Adrenal gland (tissue), 9 donors: ENCODE measurements at regions not wholly inside any gene's neighbourhood (a gene's known extent, or its start where the extent isn't known, plus 50 kb on each side); places are given as distances from the start of the nearest gene placed in this dataset.

Experiments
- DNase-seq, 7 donors: peaks; one replicate each; pipeline ENCODE4 v3.0.0-alpha.2; 2019 to 2020
- H3K27ac ChIP-seq, 5 donors: fragments of 200-600 bp; sonication (generic) in 4 of 5; 1 replicate in 3 of 5; 2 replicates in 2 of 5; pipeline versions ENCODE4 v1.5.1 to v1.8.0; 2016 to 2020; ENCODE audit warnings: mild to moderate bottlenecking in 1 of 5
- H3K27me3 ChIP-seq: fragments of 200-600 bp; 2 replicates; pipeline ENCODE4 v1.8.0; 2021
- H3K36me3 ChIP-seq, 2 donors: fragments of 200-600 bp; replicated peaks in 1 of 2; 1 replicate in 1 of 2; 2 replicates in 1 of 2; pipeline versions ENCODE4 v1.5.1 to v1.8.0; 2018 to 2022
- H3K4me1 ChIP-seq, 2 donors: fragments of 200-600 bp; replicated peaks in 1 of 2; 1 replicate in 1 of 2; 2 replicates in 1 of 2; pipeline versions ENCODE4 v1.5.1 to v1.8.0; 2018 to 2021
- H3K4me3 ChIP-seq, 4 donors: fragments of 200-600 bp; sonication (generic) in 3 of 4; one replicate each; pipeline ENCODE4 v1.5.1; 2016 to 2018
- H3K9me3 ChIP-seq, 3 donors: fragments of 200-600 bp; sonication (generic) in 1 of 3; replicated peaks in 1 of 3; 1 replicate in 2 of 3; 2 replicates in 1 of 3; pipeline versions ENCODE4 v1.5.1 to v1.8.0; 2016 to 2021
- POLR2A ChIP-seq, 2 donors: fragments of 450-650 bp; IDR thresholded peaks; one replicate each; pipeline ENCODE4 v1.6.1; 2017; ENCODE audit warnings: antibody characterized with exemption in 2 of 2, mild to moderate bottlenecking in 2 of 2, moderate library complexity in 1 of 2
- WGBS, 4 donors: extraction: QIAGEN DNeasy Blood & Tissue Kit in 2 of 4; methylation state at CpG; one replicate each; pipeline versions ENCODE4 v1.1.5 to v1.1.7; 2013 to 2017; 5-methylcytosine and 5-hydroxymethylcytosine counted together
- intact Hi-C, 2 donors: fragments of 100-400 bp; cut with DNase I; formaldehyde crosslinking; loops; one replicate each; pipeline versions ENCODE4 v1.14.1 to v1.15.0; 2022 to 2023
- TF ChIP-seq, protein P1 (sequence below), 6 experiments: fragments of 450-650 bp in 4 of 6; fragments of 200-600 bp in 2 of 6; sonication (generic) in 1 of 6; IDR thresholded peaks; 1 replicate in 5 of 6; 2 replicates in 1 of 6; pipeline versions ENCODE4 v1.5.1 to v1.8.0; 2016 to 2021; ENCODE audit warnings: antibody characterized with exemption in 6 of 6, mild to moderate bottlenecking in 2 of 6, moderate library complexity in 1 of 6
- donor health status: healthy with polysubstance abuse.
- donor health status: Bipolar disorder and iron deficiency.
- donor health status: DM: yes; HTN: yes; CAD: no.
- donor health status: DM: no; HTN: no; CAD: no.
- donor health status: DM: no; HTN: no; CAD: no.

DNA sequence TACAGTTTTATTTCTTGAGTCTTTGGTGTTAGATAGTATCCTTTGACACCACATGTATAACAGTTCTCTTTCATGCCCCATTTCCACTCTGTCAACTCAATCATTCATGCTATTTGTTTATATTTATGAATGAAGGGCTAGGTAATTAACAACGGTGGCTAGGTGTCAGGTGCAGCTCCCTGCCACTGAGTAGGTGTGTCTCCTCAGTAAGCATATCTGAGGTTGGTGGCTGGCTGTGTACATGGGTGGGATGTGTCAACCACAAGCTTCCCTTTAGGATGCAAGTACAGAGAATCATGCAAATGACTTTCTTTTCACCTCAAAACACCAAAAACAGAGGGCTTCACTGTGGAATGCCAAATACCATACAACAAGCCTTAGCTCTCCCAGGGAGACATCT, 83.4 kb downstream of the ZNF365 start:
- Histone ChIP-seq H3K9me3 (no peaks in the 10 kb centered on the region), H3K4me1 (no peaks in the 10 kb centered on the region), H3K36me3 (no peaks in the 10 kb centered on the region), H3K4me3 (no peak overlapping the region), H3K27me3 (no peaks in the 10 kb centered on the region), H3K27ac (no peak overlapping the region)
- intact Hi-C loops: no loop called here
- WGBS, 4 donors: 53 to 75% (median 64%) methylated on average over 1 of the region's 1 CpG
- no peak for DNase-seq
- TF ChIP-seq, protein P1, sequence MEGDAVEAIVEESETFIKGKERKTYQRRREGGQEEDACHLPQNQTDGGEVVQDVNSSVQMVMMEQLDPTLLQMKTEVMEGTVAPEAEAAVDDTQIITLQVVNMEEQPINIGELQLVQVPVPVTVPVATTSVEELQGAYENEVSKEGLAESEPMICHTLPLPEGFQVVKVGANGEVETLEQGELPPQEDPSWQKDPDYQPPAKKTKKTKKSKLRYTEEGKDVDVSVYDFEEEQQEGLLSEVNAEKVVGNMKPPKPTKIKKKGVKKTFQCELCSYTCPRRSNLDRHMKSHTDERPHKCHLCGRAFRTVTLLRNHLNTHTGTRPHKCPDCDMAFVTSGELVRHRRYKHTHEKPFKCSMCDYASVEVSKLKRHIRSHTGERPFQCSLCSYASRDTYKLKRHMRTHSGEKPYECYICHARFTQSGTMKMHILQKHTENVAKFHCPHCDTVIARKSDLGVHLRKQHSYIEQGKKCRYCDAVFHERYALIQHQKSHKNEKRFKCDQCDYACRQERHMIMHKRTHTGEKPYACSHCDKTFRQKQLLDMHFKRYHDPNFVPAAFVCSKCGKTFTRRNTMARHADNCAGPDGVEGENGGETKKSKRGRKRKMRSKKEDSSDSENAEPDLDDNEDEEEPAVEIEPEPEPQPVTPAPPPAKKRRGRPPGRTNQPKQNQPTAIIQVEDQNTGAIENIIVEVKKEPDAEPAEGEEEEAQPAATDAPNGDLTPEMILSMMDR (IDR thresholded peaks at IDR 0.05): no peak
- TF ChIP-seq POLR2A (IDR thresholded peaks at IDR 0.05): no peak

DNA sequence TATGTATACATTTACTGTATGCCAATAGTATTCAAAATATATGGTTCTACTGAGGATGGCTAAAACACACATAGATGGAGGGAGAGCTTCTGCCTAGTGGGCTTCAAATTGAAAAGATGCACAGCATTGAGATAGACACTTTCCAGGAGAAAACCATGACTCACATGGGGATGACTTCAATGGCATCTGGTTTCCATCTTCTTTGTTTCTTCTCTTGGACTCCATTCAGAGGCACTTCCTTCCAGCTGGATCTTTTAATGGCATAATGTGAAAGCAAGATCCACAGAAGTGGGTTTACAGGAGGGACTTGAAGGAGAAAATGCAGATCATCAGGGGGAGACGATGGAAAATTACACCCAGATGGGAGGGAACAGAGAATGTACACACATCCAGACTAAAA, 84.9 kb downstream of the ZNF365 start:
- Histone ChIP-seq H3K4me3 (no peak overlapping the region), H3K36me3 (no peaks in the 10 kb centered on the region), H3K9me3 (no peaks in the 10 kb centered on the region), H3K4me1 (no peaks in the 10 kb centered on the region), H3K27ac (no peak overlapping the region), H3K27me3 (no peaks in the 10 kb centered on the region)
- WGBS, 4 donors: 64 to 73% (median 68%) methylated on average over 1 of the region's 1 CpG
- DNase-seq: no peak
- intact Hi-C loops: no loop called here
- TF ChIP-seq POLR2A (IDR thresholded peaks at IDR 0.05): no peak
- TF ChIP-seq, protein P1 (IDR thresholded peaks at IDR 0.05): no peak

DNA sequence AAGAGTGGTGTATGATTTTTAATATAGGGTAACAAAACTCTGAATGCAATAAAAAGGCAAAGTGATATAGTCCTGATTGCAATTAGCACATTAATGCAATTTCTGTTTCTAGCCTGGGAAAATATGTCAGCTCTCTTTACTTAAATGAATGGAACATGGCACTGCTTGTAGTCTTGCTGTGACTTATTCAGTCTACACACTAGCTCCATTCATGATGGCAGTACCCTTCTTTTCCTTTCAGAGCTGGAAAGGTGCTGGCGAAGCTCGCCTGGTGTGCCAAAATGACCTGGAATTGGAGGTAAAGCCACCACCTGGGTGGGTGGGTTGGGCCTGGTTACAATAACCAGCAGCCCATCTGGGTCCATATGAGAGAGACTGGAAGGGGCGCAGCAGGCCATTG, 85.3 kb downstream of the ZNF365 start:
- Histone ChIP-seq H3K9me3 (no peaks in the 10 kb centered on the region), H3K4me3 (no peak overlapping the region), H3K4me1 (no peaks in the 10 kb centered on the region), H3K27me3 (no peaks in the 10 kb centered on the region), H3K36me3 (no peaks in the 10 kb centered on the region), H3K27ac (no peak overlapping the region)
- no peak for DNase-seq
- intact Hi-C loops: no loop called here
- 87 to 98% (median 93%) methylated on average over 3 of the region's 3 CpGs for WGBS, 4 donors
- TF ChIP-seq, protein P1 (IDR thresholded peaks at IDR 0.05): no peak
- no peak for TF ChIP-seq POLR2A (IDR thresholded peaks at IDR 0.05)

DNA sequence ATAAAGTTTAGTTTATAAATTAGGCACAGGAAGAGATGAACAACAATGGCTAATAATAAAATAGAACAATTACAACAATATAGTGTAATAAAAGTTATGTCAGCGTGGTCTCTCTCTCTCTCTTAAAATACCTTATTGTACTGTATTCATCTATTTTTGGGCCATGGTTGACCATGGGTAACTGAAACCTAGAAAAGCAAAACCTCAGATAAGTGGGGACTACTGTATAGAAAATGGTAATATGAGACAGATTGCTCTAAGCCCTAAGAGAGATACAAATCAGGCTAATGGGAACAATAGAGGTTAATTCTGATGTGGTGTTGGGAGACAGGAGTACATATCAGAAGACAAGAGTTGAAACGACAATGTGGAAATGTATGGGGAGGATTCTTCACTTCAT, 86.2 kb downstream of the ZNF365 start:
- H3K4me1 ChIP-seq: no peaks in the 10 kb centered on the region
- 88 to 95% (median 90%) methylated on average over 2 of the region's 2 CpGs for WGBS, 4 donors
- no peak overlapping the region for H3K27ac ChIP-seq
- no peak for TF ChIP-seq POLR2A (IDR thresholded peaks at IDR 0.05)
- TF ChIP-seq, protein P1 (IDR thresholded peaks at IDR 0.05): no peak
- no peaks in the 10 kb centered on the region for H3K9me3 ChIP-seq
- no peaks in the 10 kb centered on the region for H3K36me3 ChIP-seq
- no peaks in the 10 kb centered on the region for H3K27me3 ChIP-seq
- intact Hi-C loops: no loop called here
- H3K4me3 ChIP-seq: no peak overlapping the region
- DNase-seq: no peak
